GM12865 (cell line): ENCODE measurements at regions not wholly inside any gene's neighbourhood (a gene's known extent, or its start where the extent isn't known, plus 50 kb on each side); places are given as distances from the start of the nearest gene placed in this dataset.

ENCODE experiments used
- DNase-seq: peaks from one replicate; pipeline ENCODE4 v3.0.0; 2010; ENCODE audit warnings: low read depth
- H3K4me3 ChIP-seq: 2 replicates; pipeline ENCODE4 v1.5.1; 2011; ENCODE audit warnings: mild to moderate bottlenecking, low read depth, low read length, control low read depth
- CTCF ChIP-seq: IDR thresholded peaks from 2 replicates; pipeline ENCODE4 v1.5.1; 2011; ENCODE audit warnings: low read length, control low read depth, low read depth, inconsistent platforms; ENCODE audit not compliant: insufficient read depth; ENCODE audit errors: missing control alignments

- H3K4me3 ChIP-seq: no peak overlapping the region
- no peak for TF ChIP-seq CTCF
- no peak for DNase-seq
Measured at GRCh38 chr6:71496722-71497033, 208.1 kb downstream of the OGFRL1 start.

GRCh38 chr6:71498638-71499037 lies 210.0 kb downstream of the OGFRL1 start:
- no peak for DNase-seq
- no peak overlapping the region for H3K4me3 ChIP-seq
- no peak for TF ChIP-seq CTCF

- no peak overlapping the region for H3K4me3 ChIP-seq
- DNase-seq: no peak
- TF ChIP-seq CTCF: no peak
Measured at GRCh38 chr6:71499667-71500066, 211.1 kb downstream of the OGFRL1 start.

GRCh38 chr6:71502168-71502567 lies 213.6 kb downstream of the OGFRL1 start:
- TF ChIP-seq CTCF: no peak
- no peak for DNase-seq
- no peak overlapping the region for H3K4me3 ChIP-seq

GRCh38 chr6:71502956-71503355 lies 214.3 kb downstream of the OGFRL1 start:
- no peak for TF ChIP-seq CTCF
- DNase-seq: no peak
- H3K4me3 ChIP-seq: no peak overlapping the region

- no peak overlapping the region for H3K4me3 ChIP-seq
- TF ChIP-seq CTCF: no peak
- no peak for DNase-seq
Measured at GRCh38 chr6:71507183-71507582, 218.6 kb downstream of the OGFRL1 start.

GRCh38 chr6:71509191-71510005 lies 220.8 kb downstream of the OGFRL1 start:
- no peak for TF ChIP-seq CTCF
- no peak overlapping the region for H3K4me3 ChIP-seq
- no peak for DNase-seq
